ENCODE measurements at regions not wholly inside any gene's neighbourhood (a gene's known extent, or its start where the extent isn't known, plus 50 kb on each side); places are given as distances from the start of the nearest gene placed in this dataset.

DNA sequence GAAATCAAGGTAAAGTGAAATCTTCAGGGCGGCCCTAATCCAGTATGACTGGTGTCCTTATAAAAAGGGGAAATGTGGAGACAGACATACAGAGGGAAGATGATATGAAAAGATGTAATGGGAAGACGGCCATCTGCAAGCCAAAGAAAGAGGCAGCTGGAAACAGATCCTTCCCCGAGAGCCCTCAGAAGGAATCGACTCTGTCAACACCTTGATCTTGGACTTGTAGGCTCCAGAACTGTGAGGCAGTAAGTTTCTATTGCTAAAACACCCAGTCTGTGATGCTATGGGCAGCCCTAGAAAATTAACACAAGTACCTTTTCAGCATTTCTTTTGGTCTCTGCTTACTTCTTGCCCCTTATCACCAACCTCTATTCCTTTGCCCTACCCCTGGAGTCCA is 174.7 kb upstream of the TPM1 start:
- no peak for TF ChIP-seq CTCF (IDR thresholded peaks at IDR 0.05; ENCODE audit: low read length)
- TF ChIP-seq EZH2 (optimal IDR thresholded peaks at IDR 0.05; ENCODE audit: low read depth, low read length) = no peak
- no peak for TF ChIP-seq EZH2phosphoT487 (IDR thresholded peaks at IDR 0.05; ENCODE audit: low read length)

Data from MM.1S (cell line).